HCT116 (cell line): ENCODE measurements at regions not wholly inside any gene's neighbourhood (a gene's known extent, or its start where the extent isn't known, plus 50 kb on each side); places are given as distances from the start of the nearest gene placed in this dataset.

Source experiments
- CTCF ChIP-seq, 3 experiments: fragments of 200-600 bp in 1 of 3; sonication (generic) in 1 of 3; IDR thresholded peaks in 2 of 3; conservative IDR thresholded peaks in 1 of 3; 2 replicates each; pipeline ENCODE4 v1.5.1; 2012 to 2017; ENCODE audit warnings: low read depth in 2 of 3, low read length in 2 of 3, antibody characterized with exemption in 1 of 3, borderline replicate concordance in 1 of 3, control low read depth in 1 of 3, mild to moderate bottlenecking in 1 of 3, mixed read lengths in 1 of 3, mixed run types in 1 of 3, moderate library complexity in 1 of 3; ENCODE audit not compliant: insufficient read depth in 1 of 3
- EGR1 ChIP-seq: IDR thresholded peaks from 2 replicates; pipeline ENCODE4 v1.6.1; 2012; ENCODE audit warnings: low read depth
- EZH2phosphoT487 ChIP-seq: fragments of 200-600 bp; IDR thresholded peaks from 2 replicates; pipeline ENCODE4 v1.6.1; 2018; ENCODE audit warnings: antibody characterized with exemption, borderline replicate concordance
- MAX ChIP-seq: IDR thresholded peaks from 2 replicates; pipeline ENCODE4 v1.6.1; 2012
- POLR2A ChIP-seq: IDR thresholded peaks from 2 replicates; pipeline ENCODE4 v1.7.0; 2011; ENCODE audit warnings: borderline replicate concordance; ENCODE audit not compliant: insufficient read depth, insufficient read length; ENCODE audit errors: extremely low read depth
- POLR2AphosphoS5 ChIP-seq: IDR thresholded peaks from 2 replicates; pipeline ENCODE4 v1.6.1; 2011; ENCODE audit warnings: mild to moderate bottlenecking, low read depth, low read length, moderate library complexity
- RAD21 ChIP-seq: IDR thresholded peaks from 2 replicates; pipeline ENCODE4 v1.6.1; 2012; ENCODE audit warnings: low read depth, mild to moderate bottlenecking
- REST ChIP-seq: IDR thresholded peaks from 2 replicates; pipeline ENCODE4 v1.6.1; 2012; ENCODE audit warnings: low read depth
- SRF ChIP-seq: IDR thresholded peaks from 2 replicates; pipeline ENCODE4 v1.6.1; 2012; ENCODE audit warnings: low read depth
- ZNF274 ChIP-seq: fragments of 200-500 bp; sonication (Bioruptor generic); IDR thresholded peaks from 2 replicates; pipeline ENCODE4 v1.6.1; 2014; ENCODE audit warnings: mild to moderate bottlenecking, low read depth, low read length, inconsistent platforms

GRCh38 chr6:74346936-74347535, 651.0 kb downstream of the CD109 start:
- TF ChIP-seq RAD21 (no peak), POLR2A (no peak), SRF (no peak), CTCF (IDR thresholded peaks at IDR 0.05 in 2 of 3, conservative IDR thresholded peaks at IDR 0.05 in 1 of 3; ENCODE audit: borderline replicate concordance in 1 of 3, insufficient read depth in 1 of 3, low read depth in 2 of 3, low read length in 2 of 3) (no peak), MAX (no peak), ZNF274 (no peak), POLR2AphosphoS5 (no peak), REST (no peak), EZH2phosphoT487 (no peak), EGR1 (no peak)
